HUDEP-2 (cell line): ENCODE measurements at regions not wholly inside any gene's neighbourhood (a gene's known extent, or its start where the extent isn't known, plus 50 kb on each side); places are given as distances from the start of the nearest gene placed in this dataset.

Source experiments
- DNase-seq, 76 experiments: peaks; one replicate each; lab custom pipeline; 2025; ENCODE audit not compliant: unreplicated experiment in 76 of 76; lab: John Stamatoyannopoulos, UW

DNA sequence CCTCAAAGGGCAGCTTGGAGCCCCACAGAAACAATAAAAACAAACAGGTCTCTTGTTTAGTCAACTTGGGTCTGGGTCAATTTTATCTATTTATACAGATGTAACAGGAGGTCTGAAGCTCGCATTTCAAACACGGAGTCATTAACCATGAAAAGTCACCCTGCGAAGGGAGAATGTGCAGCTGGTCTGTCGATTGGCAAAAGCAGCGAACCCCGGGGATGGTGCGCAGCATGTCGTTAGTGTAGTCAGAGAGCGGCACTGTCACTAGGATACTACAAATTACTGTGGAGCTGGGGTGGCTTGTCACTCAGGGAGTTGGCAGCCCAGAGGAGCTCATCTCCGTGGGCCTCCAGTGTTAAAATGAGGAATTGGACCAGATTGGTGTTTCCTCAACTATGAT, 190.4 kb upstream of the ARG1 start:
- no peak for DNase-seq

DNA sequence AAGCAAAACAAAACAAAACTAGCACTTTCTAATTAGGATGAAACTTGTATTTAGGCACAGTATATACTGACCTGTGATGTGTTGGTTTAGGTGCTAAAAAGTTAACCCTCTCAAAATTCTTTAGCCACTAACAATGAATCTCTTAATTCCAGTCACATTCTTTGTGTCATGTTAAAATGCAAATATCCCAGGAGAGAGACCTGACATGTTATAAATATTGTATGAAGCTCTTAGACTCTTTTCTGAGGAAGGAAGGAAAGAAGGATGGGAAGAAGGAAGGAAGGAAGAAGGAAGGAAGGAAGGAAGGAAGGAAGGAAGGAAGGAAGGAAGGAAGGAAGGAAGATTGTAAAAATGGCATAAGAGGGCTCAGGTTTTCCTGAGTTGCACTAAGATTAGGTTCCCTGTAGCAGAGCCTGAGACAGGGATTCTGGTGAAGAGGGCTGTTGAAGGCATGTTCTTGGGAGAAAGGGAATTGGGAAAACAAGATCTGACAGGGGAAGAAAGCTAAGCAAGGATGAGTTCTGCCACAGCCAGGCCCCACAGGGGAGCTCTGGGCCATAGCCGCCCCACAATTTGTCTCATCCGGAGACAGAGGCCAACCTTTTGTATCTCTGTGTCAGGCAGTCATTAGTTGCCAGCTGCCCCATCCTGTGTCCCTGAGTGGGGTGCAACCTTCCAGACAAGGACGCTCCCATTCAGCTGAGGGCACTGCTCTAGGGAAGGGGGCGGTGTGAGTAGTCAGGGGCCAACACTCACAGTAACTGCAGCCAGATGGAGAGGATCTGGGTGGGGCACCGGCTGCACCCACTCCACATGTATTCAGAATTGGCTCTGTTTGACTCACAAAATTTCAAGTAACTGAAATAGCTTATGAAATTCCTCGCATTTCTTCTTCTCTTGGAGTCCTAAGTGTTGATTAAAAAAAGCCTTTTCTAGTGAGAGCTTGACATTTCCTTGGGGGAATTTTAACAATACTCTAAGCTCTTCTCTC, 189.3 kb upstream of the ARG1 start:
- DNase-seq = no peak

DNA sequence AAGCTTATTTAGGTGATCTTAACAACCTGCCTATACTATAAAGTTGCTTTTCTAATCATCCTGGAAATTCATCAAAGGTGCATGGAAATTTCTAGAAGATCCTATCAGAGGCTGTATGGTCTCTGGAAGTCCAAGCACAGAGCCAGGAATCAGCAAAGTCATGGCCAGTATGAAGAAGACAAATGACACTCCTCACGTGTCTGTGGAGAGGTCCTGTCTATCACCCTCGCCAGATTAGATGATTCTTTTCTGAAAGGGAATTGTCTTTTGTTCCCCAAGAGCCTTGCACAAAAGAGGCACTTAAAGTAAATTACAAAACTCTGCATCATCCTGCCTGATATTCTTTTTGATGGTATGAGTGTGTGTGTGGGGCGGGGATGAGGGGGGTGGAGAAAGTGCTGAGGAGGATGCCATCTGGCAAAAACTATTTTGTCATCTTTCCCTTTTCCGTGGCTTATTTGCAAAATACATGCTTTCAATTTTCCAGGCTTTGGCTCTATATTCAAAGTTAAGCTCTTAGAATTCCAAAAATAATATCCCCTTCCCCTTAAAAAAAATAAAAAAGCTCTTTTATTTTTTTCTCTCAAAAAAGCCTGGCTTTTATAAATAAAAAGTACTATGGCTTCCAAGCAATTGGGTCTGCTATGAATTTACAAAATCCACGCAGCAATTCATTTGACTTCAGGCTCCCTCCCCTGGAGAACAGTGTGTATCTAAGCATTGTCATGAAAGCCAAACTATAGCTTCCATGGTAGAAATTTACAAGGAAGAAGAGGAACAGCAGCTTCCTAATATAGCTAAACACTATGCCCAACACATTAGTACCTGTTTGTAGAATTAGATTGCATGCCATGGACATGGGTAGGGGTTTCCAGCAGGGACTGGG, 185.2 kb upstream of the ARG1 start:
- no peak for DNase-seq

DNA sequence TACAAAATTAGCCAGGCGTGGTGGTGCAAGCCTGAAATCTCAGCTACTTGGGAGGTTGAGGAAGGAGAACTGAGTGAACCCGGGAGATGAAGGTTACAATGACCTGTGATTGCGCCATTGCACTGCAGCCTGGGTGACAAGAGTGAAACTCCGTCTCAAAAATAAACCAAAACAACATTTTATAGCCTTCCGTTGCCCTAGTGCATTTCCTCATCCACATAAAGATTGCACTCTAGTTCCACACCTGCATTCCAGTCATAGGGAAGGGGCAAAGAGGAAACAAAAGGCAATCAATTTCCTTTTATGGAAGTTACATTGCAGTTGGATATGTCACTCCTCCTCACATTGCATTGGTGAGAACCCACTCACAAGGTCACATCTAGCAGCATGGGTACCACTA, 182.7 kb upstream of the ARG1 start:
- no peak for DNase-seq

DNA sequence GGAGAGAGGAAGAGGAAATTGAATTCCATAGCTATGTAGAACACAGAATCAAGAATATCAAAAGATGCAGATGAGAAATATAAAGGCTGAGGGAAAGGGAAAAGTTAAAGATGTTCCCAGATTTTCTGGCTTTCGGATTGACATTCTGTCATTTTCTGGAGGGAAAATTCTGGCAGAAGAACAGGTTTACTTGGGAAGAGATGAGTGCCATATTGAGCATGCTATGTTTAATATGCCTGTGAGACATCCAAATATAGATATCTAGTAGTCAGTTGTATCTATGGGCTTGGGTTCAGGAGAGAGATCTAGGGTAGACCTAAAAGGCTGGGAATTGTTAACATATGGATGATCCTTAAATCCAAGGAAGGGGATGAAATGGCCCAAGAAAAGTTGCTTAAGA, 181.9 kb upstream of the ARG1 start:
- DNase-seq = no peak

DNA sequence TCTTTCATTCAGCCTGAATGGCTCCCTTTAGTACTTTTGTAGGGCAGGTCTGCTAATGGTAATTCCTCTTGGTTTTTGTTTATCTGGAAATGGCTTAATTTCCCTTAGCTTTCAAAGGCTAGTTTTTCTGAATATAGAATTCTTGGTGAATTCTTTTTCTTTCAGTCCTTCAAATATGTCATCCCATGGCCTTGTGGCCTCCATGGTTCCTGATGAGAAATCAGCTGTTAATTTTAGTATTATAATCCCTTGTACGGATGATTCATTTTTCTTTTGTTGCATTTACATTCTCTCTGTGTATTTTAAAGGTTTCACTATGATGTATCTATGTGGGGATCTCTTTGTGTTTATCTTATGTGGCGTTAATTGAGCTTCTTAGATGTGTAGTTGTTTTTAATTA, 179.6 kb upstream of the ARG1 start:
- no peak for DNase-seq

DNA sequence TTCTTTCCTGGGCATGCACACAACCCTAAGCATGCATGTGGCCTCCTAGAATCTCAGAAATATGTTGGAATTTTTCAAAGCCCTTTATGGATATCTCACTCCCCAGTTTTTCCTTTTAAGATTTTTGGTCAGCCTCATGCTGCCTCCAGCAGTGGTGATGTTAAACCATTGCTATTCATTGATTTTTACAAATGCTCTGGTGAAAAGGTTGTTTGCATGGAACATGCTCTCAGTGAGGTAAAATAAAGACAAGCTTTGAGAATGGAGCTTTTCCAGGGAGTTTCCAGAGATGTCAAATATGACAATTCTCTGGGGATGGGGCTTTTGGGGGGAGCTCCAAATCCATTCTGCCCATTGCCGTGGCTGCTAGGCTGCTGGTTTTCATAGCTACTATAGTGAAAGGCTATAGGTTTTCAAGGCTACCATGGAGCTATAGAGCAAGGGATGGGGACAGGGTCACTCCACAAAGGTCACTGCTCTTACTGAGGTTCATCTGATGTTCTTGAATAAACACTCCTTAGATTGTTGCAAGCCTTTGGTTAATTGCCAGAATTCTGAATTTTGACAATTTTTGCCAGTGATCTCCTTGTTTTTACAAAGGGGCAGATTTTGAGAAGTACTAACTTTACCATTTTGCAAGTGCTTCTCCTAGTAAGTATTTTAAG, 178.1 kb upstream of the ARG1 start:
- no peak for DNase-seq

DNA sequence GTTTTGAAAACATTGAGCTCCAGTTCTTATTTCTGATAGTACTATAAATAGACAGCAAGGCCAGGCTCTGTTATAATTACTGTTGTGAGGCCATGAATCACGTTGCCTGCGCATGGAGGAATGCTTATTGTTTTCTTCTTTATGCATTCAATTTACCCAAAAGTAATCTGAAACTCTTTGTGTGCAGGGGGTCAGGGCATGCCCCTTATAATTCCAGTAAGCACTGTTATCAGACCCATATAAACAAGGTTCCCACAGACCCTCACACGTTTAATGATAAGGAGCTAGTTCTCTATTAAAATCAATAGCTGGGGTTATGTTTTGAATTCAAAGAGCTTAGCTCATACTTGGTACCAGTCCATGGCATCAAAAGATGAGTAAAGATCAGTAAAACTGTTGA, 174.8 kb upstream of the ARG1 start:
- DNase-seq = no peak

DNA sequence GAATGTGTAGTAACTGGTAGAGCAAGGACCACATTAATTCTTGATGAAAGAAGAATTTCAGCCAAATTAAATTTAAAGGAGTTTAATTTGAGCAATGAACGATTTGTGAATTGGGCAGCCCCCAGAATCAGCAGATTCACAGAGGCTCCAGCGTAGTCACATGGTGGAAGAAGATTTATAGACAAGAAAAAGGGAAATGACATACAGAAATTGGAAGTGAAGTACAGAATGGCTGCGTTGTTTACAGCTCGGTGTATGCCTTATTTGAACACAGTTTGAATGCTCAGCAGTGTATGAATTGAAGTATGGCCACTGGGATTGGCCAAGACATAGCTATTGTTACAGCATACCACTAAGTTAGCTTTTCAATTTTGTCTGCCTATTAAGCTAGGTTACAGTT, 173.6 kb upstream of the ARG1 start:
- DNase-seq = no peak

DNA sequence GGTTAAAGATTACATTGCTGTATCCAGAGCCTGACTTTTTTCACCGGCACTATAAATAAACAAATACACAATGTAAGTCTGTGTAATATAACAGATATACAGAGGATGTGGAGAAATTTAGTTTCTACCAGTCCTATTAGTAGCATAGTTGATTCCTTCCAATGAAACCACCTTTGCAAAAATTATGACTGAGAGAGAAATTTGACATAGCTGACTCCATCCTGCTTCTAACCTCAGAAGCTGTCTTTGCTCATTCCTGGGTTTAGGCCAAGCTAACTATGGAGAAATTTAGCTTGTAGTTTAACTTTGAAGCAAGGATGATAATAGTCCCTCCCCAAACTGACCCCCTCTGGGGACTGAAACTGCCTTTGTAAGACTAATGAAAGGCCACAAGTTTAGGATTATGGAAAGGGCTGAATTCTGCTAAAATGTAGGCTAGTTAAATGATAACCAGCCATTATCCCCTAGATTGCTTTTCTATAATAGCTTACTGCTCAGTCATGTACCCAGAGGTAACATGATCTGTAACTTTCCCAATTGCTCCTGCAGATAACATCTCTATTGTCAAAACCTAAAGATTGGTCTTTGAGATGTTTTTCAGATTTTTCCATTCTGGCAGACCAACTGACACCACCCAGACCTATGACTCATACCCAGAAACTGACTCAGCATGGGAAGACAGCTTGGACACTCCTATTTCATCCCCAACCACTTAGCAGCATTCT, 172.8 kb upstream of the ARG1 start:
- DNase-seq = peak in 7 of 76 experiments; percentile 5 to 33 (median 13)

DNA sequence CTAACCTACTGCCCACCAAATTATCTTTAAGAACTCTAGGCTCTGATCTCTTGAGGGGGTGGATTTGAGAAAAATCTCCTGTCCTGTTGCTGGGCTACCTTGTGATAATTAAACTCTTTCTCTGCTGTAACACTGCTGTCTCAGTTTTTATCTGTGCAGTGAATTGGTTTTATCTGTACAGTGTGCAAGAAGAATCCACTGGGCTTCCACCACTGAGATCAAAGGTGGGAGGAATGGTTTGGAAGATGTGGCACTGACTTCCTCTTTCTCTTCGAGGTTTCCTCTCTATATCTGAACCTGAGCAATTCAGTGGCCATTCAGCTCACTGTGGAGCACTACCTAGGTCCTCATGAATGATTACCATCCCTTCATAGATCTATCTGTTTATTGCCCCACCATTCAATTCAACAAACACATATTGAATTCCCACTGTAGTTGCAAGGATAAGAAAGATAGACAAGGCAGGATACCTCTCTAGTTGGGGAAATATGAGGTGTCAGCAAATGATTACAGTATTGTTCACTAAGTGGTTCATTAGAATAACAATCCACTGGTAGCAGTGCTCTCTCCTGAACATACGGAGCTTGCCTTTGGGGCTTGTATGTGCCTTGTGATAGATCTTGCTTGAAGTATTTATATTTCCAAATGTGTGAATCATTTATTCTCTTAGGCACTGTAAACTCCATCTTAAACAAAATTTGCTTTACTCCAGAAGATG, 172.1 kb upstream of the ARG1 start:
- DNase-seq = peak in 2 of 76 experiments; percentile 23 to 29

DNA sequence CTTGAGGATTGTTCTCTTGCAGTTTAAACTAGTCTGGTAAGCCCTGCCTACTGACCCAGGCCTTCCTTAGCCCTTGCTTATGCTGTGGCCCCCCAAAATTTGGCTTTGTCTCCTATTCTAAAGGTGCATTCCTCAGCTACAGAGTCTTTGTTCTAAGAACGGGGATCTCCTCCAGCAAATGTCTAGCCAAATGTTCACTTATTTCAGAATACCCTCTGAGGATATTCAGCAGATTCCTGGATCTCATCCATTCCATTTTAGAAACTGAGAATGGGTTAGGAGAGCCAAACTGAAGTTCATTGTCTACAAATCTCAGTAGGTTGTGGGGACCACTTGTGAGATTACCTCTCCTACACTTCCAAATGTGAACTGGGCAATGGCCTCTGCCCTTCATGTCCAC, 164.2 kb upstream of the ARG1 start:
- no peak for DNase-seq

DNA sequence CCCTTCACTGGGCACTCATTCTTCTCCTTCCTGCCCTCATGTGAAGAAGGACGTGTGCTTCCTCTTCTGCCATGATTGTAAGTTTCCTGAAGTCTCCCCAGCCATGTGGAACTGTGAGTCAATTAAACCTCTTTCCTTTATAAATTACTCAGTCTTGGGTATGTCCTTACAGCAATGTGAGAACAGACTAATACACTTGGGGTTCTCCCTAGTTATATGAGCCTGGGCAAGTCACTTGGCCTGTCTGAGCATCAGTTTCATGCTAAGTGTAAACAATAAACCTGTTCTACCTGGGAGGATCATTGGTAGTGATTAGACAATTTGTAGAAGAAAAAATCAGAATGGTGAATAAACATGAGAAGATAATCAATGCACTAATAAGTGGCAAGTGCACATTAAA, 162.2 kb upstream of the ARG1 start:
- DNase-seq = no peak

DNA sequence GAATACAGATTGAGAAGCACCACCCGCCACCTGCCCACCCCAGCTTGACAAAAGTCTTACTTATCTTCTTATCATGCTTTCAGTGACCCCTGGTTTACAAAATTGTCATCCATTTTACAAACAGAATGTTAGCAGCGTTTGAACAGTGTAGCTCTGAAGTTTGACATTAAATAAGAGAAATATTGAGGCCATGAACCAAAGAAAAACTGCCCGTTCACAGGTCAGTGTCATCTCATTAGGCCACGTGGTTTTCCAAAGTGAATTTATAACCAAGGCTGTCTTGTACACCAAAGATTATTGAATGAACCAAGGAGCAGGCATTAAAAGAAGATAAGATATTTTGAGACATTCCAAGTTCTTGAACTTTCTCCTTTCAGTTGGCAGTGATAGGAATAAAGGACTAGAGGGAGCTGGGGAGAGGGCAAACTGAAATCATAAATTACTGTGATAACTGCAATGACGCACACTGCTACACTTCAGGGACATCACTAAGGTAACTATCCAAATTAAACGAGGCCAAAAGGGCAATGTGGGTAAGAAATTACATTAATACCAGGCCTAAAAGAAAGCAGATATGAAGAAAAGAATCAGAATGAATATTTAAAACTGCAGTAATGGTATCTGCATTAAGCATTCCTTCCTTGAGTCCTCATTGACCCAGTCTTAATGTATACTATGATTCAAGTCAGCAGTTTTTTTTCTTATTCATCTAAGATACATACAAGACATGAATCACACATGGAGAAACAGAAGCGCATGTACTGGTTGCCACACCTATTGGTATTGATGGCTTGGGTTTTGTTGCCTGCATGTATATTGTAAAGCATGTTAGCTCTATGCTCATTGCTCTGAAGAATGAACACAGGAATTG, 159.8 kb upstream of the ARG1 start:
- DNase-seq = no peak

DNA sequence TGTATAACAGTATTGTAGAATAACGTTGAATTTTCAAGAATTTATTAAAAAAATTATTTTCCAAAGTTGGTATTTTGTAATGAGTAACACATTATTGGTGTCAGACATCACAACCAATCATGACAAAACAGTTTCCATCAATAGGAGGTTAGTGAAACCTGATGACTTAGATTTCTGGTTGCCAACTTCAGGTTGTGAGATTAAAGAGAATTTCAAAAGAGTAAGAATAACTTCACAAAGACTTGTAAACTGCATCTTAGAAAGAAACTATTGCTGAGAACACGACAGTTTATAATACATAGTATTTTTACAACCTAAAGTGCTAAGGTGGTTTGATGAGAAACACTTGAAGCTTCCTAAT, 159.2 kb upstream of the ARG1 start:
- DNase-seq = no peak

DNA sequence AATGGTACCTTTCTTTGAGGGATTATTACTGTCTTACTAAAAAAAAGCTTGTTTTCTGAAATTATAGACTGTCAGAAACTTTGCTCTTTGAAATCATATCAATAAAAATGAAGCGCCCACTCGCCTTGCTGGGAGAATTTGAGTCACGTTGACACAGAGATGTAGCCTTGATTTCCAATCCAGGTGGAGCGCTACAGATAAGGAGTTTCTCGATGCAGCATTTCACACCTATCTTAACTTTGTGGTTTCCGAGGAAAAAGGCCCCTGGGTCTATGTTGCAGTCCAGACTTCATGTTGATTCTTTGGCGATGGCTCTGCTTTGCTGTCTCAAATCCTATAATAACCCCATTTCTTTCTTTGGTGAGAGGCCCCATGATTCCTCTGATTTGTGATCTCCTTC, 158.1 kb upstream of the ARG1 start:
- no peak for DNase-seq

DNA sequence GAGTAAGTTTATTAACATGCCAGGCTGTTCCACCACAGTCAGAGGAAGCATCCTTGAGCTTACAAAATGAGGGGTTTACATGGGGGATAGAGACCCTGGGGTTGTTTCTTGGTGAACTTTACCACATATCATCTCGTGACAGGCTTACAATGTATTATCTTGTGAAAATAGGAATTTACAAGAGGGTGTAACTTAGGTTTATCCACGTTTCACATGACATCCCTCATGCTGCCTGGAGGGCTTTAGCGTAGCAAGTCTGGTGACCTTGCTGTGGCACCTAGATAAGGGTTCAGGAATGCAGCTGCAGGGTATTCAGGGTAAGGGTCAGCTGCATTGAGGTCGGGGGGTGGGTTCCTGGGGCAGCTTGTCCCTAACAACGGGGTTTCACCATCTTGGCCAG, 154.6 kb upstream of the ARG1 start:
- no peak for DNase-seq

DNA sequence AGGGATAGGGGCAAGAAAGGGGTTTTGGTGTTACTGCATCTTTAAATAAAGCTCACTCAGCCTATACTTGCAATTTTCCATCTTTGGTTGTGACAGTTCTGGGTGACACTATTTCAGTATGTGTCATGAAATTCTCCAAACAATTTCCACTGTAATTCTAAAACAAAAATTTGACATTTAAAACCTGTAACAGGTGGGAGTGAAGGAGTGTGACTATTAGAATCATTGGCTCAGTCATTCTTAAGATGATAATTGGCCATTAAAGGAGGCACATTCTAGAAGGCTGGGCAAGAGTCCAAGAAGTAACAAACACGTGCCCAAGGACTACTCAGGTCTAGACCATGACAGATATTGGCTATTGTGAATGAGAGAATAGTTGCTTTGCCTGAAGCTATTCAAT, 153.3 kb upstream of the ARG1 start:
- DNase-seq = peak in 2 of 76 experiments; percentile 2 to 23

DNA sequence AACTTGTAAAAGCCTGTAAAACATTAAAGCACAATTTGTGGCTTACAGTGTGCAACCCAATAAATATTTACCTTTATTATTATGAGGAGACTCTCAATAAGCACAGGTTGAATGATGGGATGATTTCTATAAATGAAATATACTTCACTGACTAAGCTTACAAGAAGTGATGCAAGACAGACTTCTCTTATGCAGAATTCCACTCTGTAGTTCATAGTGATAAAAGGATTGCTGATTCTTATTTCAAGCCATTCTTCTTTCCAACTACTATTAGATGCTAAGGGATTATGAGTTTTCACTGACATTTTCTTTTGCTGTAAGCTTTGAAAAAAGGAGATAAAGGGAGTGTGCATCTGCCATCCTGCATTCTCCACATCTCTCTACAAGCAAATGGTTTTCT, 149.0 kb upstream of the ARG1 start:
- no peak for DNase-seq
